WTC11 (cell line): ENCODE measurements at regions not wholly inside any gene's neighbourhood (a gene's known extent, or its start where the extent isn't known, plus 50 kb on each side); places are given as distances from the start of the nearest gene placed in this dataset.

Experiments used
- ATF2 ChIP-seq: sonication (generic); formaldehyde crosslinking; IDR thresholded peaks from 2 replicates; pipeline ENCODE4 v1.8.1; 2022; ENCODE audit warnings: low read depth, missing genetic modification reagents, borderline replicate concordance
- RELA ChIP-seq: sonication (generic); formaldehyde crosslinking; IDR thresholded peaks from 2 replicates; pipeline ENCODE4 v1.8.1; 2022; ENCODE audit warnings: missing genetic modification reagents, mild to moderate bottlenecking, borderline replicate concordance
- TEAD4 ChIP-seq: sonication (generic); formaldehyde crosslinking; IDR thresholded peaks from 2 replicates; pipeline ENCODE4 v1.8.0; 2022; ENCODE audit warnings: mild to moderate bottlenecking, missing genetic modification reagents
- TF ChIP-seq, protein P1 (sequence below): fragments of 200-600 bp; IDR thresholded peaks from 2 replicates; pipeline ENCODE4 v1.8.0; 2022; ENCODE audit warnings: antibody characterized with exemption
- TF ChIP-seq, protein P2 (sequence below): fragments of 250-450 bp; sonication (Bioruptor Pico); IDR thresholded peaks from 2 replicates; pipeline ENCODE4 v1.9.0; 2021; ENCODE audit warnings: mild to moderate bottlenecking

- TF ChIP-seq ATF2 (no peak), TEAD4 (no peak), RELA (CRISPR knock-in tag) (no peak)
- TF ChIP-seq, protein P1, sequence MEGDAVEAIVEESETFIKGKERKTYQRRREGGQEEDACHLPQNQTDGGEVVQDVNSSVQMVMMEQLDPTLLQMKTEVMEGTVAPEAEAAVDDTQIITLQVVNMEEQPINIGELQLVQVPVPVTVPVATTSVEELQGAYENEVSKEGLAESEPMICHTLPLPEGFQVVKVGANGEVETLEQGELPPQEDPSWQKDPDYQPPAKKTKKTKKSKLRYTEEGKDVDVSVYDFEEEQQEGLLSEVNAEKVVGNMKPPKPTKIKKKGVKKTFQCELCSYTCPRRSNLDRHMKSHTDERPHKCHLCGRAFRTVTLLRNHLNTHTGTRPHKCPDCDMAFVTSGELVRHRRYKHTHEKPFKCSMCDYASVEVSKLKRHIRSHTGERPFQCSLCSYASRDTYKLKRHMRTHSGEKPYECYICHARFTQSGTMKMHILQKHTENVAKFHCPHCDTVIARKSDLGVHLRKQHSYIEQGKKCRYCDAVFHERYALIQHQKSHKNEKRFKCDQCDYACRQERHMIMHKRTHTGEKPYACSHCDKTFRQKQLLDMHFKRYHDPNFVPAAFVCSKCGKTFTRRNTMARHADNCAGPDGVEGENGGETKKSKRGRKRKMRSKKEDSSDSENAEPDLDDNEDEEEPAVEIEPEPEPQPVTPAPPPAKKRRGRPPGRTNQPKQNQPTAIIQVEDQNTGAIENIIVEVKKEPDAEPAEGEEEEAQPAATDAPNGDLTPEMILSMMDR, result no peak
- TF ChIP-seq, protein P2, sequence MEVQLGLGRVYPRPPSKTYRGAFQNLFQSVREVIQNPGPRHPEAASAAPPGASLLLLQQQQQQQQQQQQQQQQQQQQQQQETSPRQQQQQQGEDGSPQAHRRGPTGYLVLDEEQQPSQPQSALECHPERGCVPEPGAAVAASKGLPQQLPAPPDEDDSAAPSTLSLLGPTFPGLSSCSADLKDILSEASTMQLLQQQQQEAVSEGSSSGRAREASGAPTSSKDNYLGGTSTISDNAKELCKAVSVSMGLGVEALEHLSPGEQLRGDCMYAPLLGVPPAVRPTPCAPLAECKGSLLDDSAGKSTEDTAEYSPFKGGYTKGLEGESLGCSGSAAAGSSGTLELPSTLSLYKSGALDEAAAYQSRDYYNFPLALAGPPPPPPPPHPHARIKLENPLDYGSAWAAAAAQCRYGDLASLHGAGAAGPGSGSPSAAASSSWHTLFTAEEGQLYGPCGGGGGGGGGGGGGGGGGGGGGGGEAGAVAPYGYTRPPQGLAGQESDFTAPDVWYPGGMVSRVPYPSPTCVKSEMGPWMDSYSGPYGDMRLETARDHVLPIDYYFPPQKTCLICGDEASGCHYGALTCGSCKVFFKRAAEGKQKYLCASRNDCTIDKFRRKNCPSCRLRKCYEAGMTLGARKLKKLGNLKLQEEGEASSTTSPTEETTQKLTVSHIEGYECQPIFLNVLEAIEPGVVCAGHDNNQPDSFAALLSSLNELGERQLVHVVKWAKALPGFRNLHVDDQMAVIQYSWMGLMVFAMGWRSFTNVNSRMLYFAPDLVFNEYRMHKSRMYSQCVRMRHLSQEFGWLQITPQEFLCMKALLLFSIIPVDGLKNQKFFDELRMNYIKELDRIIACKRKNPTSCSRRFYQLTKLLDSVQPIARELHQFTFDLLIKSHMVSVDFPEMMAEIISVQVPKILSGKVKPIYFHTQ (CRISPR knock-in tag), result no peak
These were observed 205.7 kb downstream of the OTOR start for GRCh38 chr20:16953858-16954257.
